ENCODE measurements at regions not wholly inside any gene's neighbourhood (a gene's known extent, or its start where the extent isn't known, plus 50 kb on each side); places are given as distances from the start of the nearest gene placed in this dataset.

- TF ChIP-seq POLR2A (IDR thresholded peaks at IDR 0.05; ENCODE audit: low read depth, low read length) (no peak), EZH2 (IDR thresholded peaks at IDR 0.05; ENCODE audit: borderline replicate concordance, low read depth, low read length, severe bottlenecking) (no peak), GATA2 (IDR thresholded peaks at IDR 0.05; ENCODE audit: insufficient read depth, insufficient read length, low read depth, low read length) (no peak), FOS (IDR thresholded peaks at IDR 0.05; ENCODE audit: borderline replicate concordance, insufficient read depth, low read length) (no peak), POLR2AphosphoS5 (IDR thresholded peaks at IDR 0.05; ENCODE audit: insufficient read depth, low read depth, low read length) (no peak)
- TF ChIP-seq, protein P1, sequence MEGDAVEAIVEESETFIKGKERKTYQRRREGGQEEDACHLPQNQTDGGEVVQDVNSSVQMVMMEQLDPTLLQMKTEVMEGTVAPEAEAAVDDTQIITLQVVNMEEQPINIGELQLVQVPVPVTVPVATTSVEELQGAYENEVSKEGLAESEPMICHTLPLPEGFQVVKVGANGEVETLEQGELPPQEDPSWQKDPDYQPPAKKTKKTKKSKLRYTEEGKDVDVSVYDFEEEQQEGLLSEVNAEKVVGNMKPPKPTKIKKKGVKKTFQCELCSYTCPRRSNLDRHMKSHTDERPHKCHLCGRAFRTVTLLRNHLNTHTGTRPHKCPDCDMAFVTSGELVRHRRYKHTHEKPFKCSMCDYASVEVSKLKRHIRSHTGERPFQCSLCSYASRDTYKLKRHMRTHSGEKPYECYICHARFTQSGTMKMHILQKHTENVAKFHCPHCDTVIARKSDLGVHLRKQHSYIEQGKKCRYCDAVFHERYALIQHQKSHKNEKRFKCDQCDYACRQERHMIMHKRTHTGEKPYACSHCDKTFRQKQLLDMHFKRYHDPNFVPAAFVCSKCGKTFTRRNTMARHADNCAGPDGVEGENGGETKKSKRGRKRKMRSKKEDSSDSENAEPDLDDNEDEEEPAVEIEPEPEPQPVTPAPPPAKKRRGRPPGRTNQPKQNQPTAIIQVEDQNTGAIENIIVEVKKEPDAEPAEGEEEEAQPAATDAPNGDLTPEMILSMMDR (IDR thresholded peaks at IDR 0.05; ENCODE audit: extremely low read depth in 1 of 2, insufficient read depth in 1 of 2, low read depth in 1 of 2, low read length in 2 of 2) = no peak
Observed at GRCh38 chr6:134468633-134469032, 150.7 kb upstream of the SGK1 start.

All from endothelial cell of umbilical vein (primary cell).